NCI-H2171 (cell line): ENCODE measurements at regions not wholly inside any gene's neighbourhood (a gene's known extent, or its start where the extent isn't known, plus 50 kb on each side); places are given as distances from the start of the nearest gene placed in this dataset.

Source experiments
- DNase-seq: peaks from one replicate; lab custom pipeline; 2025; lab: John Stamatoyannopoulos, UW

- peak; percentile 35 for DNase-seq
Observed at GRCh38 chr16:85541980-85542900, 70.9 kb upstream of the GSE1 start.

- DNase-seq: no peak
Observed at GRCh38 chr16:85543536-85543935, 69.6 kb upstream of the GSE1 start.

GRCh38 chr16:85544016-85544415 is 69.1 kb upstream of the GSE1 start:
- DNase-seq: no peak

GRCh38 chr16:85544668-85545067 is 68.5 kb upstream of the GSE1 start:
- no peak for DNase-seq

- no peak for DNase-seq
Observed at GRCh38 chr16:85545227-85545818, 67.8 kb upstream of the GSE1 start.

- DNase-seq: no peak
Observed at GRCh38 chr16:85546585-85547447, 66.3 kb upstream of the GSE1 start.

- DNase-seq: no peak
Observed at GRCh38 chr16:85548375-85548774, 64.7 kb upstream of the GSE1 start.

- DNase-seq: no peak
Observed at GRCh38 chr16:85549766-85550421, 63.2 kb upstream of the GSE1 start.

GRCh38 chr16:85550422-85550864 is 62.7 kb upstream of the GSE1 start:
- no peak for DNase-seq

GRCh38 chr16:85550953-85551924 is 61.9 kb upstream of the GSE1 start:
- DNase-seq: no peak

- no peak for DNase-seq
Observed at GRCh38 chr16:85552980-85553435, 60.1 kb upstream of the GSE1 start.

- peak; percentile 32 for DNase-seq
Observed at GRCh38 chr16:85553436-85554113, 59.5 kb upstream of the GSE1 start.

- no peak for DNase-seq
Observed at GRCh38 chr16:85554114-85554888, 58.8 kb upstream of the GSE1 start.

- DNase-seq: peak; percentile 67
Observed at GRCh38 chr16:85554889-85555718, 58.0 kb upstream of the GSE1 start.

- no peak for DNase-seq
Observed at GRCh38 chr16:85555719-85556455, 57.2 kb upstream of the GSE1 start.

- peak; percentile 69 for DNase-seq
Observed at GRCh38 chr16:85556456-85557082, 56.6 kb upstream of the GSE1 start.
